ENCODE measurements at regions not wholly inside any gene's neighbourhood (a gene's known extent, or its start where the extent isn't known, plus 50 kb on each side); places are given as distances from the start of the nearest gene placed in this dataset.

DNA sequence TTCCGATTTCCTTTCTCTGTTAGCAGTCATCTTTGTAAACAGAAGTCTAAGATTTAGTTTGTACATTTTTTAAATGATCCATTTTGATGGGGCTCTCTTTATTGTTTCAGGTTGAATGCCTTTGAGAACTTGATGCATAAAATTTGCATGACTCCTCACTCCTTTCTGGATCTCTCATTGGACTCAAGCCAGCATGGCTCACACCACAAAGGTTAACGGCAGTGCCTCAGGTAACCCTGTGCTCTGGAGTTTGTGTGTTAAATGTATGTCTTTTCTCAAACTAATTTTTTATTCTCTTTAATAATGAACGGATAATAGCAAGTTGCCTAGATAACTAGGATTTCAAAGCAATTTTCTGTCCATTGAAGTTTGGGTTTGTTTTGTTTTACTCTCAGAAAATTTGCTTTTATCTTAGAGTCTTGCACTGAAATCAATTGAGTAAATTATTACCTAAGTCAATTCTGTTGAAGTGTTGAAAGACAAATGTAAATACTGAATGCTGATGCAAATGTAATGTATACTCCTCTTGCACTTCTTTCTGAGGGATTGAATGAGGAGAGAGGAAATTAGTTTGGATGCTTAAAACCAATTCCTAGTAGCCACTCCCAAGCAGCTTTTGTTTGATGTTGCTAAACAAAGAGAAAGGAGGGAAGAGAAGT is 164.6 kb upstream of the DMRT1 start (continued):
- TF ChIP-seq, protein P1, sequence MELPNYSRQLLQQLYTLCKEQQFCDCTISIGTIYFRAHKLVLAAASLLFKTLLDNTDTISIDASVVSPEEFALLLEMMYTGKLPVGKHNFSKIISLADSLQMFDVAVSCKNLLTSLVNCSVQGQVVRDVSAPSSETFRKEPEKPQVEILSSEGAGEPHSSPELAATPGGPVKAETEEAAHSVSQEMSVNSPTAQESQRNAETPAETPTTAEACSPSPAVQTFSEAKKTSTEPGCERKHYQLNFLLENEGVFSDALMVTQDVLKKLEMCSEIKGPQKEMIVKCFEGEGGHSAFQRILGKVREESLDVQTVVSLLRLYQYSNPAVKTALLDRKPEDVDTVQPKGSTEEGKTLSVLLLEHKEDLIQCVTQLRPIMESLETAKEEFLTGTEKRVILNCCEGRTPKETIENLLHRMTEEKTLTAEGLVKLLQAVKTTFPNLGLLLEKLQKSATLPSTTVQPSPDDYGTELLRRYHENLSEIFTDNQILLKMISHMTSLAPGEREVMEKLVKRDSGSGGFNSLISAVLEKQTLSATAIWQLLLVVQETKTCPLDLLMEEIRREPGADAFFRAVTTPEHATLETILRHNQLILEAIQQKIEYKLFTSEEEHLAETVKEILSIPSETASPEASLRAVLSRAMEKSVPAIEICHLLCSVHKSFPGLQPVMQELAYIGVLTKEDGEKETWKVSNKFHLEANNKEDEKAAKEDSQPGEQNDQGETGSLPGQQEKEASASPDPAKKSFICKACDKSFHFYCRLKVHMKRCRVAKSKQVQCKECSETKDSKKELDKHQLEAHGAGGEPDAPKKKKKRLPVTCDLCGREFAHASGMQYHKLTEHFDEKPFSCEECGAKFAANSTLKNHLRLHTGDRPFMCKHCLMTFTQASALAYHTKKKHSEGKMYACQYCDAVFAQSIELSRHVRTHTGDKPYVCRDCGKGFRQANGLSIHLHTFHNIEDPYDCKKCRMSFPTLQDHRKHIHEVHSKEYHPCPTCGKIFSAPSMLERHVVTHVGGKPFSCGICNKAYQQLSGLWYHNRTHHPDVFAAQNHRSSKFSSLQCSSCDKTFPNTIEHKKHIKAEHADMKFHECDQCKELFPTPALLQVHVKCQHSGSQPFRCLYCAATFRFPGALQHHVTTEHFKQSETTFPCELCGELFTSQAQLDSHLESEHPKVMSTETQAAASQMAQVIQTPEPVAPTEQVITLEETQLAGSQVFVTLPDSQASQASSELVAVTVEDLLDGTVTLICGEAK (IDR thresholded peaks at IDR 0.05) = no peak
- TF ChIP-seq, protein P1 (CRISPR knock-in tag; IDR thresholded peaks at IDR 0.05) = no peak
- TF ChIP-seq FOSL1 (CRISPR knock-in tag; IDR thresholded peaks at IDR 0.05; ENCODE audit: borderline replicate concordance) (no peak), ZSCAN12 (CRISPR knock-in tag; IDR thresholded peaks at IDR 0.05) (no peak), MIER2 (CRISPR knock-in tag; IDR thresholded peaks at IDR 0.05) (no peak), HHEX (CRISPR knock-in tag; IDR thresholded peaks at IDR 0.05) (0 out of 2 replicates have a peak, but pooled peaks have one; percentile 23), MED8 (CRISPR knock-in tag; IDR thresholded peaks at IDR 0.05; ENCODE audit: insufficient replicate concordance) (peak; percentile 48), TMF1 (CRISPR knock-in tag; IDR thresholded peaks at IDR 0.05; ENCODE audit: low read depth) (no peak), SP5 (CRISPR knock-in tag; IDR thresholded peaks at IDR 0.05; ENCODE audit: borderline replicate concordance, low read depth) (0 out of 2 replicates have a peak, but pooled peaks have one; percentile 45), ATRX (CRISPR knock-in tag; IDR thresholded peaks at IDR 0.05; ENCODE audit: borderline replicate concordance) (no peak), REPIN1 (CRISPR knock-in tag; IDR thresholded peaks at IDR 0.05; ENCODE audit: borderline replicate concordance, low read depth) (no peak), SAP130 (CRISPR knock-in tag; IDR thresholded peaks at IDR 0.05; ENCODE audit: low read depth) (peak; percentile 74; the same call in 1 of the 2 replicates), ZNF121 (CRISPR knock-in tag; IDR thresholded peaks at IDR 0.05) (no peak)
- TF ChIP-seq, protein P2, sequence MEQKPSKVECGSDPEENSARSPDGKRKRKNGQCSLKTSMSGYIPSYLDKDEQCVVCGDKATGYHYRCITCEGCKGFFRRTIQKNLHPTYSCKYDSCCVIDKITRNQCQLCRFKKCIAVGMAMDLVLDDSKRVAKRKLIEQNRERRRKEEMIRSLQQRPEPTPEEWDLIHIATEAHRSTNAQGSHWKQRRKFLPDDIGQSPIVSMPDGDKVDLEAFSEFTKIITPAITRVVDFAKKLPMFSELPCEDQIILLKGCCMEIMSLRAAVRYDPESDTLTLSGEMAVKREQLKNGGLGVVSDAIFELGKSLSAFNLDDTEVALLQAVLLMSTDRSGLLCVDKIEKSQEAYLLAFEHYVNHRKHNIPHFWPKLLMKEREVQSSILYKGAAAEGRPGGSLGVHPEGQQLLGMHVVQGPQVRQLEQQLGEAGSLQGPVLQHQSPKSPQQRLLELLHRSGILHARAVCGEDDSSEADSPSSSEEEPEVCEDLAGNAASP (CRISPR knock-in tag; IDR thresholded peaks at IDR 0.05; ENCODE audit: borderline replicate concordance) = peak; percentile 86; the same call in 1 of the 2 replicates
- TF ChIP-seq, protein P3, sequence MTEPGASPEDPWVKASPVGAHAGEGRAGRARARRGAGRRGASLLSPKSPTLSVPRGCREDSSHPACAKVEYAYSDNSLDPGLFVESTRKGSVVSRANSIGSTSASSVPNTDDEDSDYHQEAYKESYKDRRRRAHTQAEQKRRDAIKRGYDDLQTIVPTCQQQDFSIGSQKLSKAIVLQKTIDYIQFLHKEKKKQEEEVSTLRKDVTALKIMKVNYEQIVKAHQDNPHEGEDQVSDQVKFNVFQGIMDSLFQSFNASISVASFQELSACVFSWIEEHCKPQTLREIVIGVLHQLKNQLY (CRISPR knock-in tag; IDR thresholded peaks at IDR 0.05) = no peak
- TF ChIP-seq, protein P4, sequence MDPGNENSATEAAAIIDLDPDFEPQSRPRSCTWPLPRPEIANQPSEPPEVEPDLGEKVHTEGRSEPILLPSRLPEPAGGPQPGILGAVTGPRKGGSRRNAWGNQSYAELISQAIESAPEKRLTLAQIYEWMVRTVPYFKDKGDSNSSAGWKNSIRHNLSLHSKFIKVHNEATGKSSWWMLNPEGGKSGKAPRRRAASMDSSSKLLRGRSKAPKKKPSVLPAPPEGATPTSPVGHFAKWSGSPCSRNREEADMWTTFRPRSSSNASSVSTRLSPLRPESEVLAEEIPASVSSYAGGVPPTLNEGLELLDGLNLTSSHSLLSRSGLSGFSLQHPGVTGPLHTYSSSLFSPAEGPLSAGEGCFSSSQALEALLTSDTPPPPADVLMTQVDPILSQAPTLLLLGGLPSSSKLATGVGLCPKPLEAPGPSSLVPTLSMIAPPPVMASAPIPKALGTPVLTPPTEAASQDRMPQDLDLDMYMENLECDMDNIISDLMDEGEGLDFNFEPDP (CRISPR knock-in tag; conservative IDR thresholded peaks at IDR 0.05) = no peak

Data from HepG2 (cell line).